Retinal pigment epithelial cell (primary cell): ENCODE measurements at regions not wholly inside any gene's neighbourhood (a gene's known extent, or its start where the extent isn't known, plus 50 kb on each side); places are given as distances from the start of the nearest gene placed in this dataset.
"Not testable (repeated sequence)": the region's sequence is repeated elsewhere in the genome, so short reads cannot be mapped to it uniquely, and the experiment has no call there.

Experiments
- DNase-seq: peaks from one replicate; pipeline ENCODE4 v3.0.0-alpha.2; 2010; ENCODE audit warnings: low read depth
- H3K4me3 ChIP-seq: 2 replicates; pipeline ENCODE4 v1.5.1; 2011; ENCODE audit warnings: mild to moderate bottlenecking, low read length, control low read depth, moderate library complexity
- CTCF ChIP-seq: conservative IDR thresholded peaks from 2 replicates; pipeline ENCODE4 v1.5.1; 2011; ENCODE audit warnings: low read depth, low read length, control low read depth, inconsistent platforms

GRCh38 chr4:189001283-189001970 is 862.2 kb downstream of the TRIML1 start:
- no peak for DNase-seq
- TF ChIP-seq CTCF = no peak
- H3K4me3 ChIP-seq = no peak overlapping the region

- no peak for DNase-seq
- TF ChIP-seq CTCF = no peak
- H3K4me3 ChIP-seq = no peak overlapping the region
These were observed 862.8 kb downstream of the TRIML1 start for GRCh38 chr4:189001971-189002450.

- no peak for TF ChIP-seq CTCF
- no peak for DNase-seq
- H3K4me3 ChIP-seq = no peak overlapping the region
These were observed 863.2 kb downstream of the TRIML1 start for GRCh38 chr4:189002475-189002874.

- not testable (repeated sequence) for DNase-seq
These were observed 871.4 kb downstream of the TRIML1 start for GRCh38 chr4:189010452-189011217.

GRCh38 chr4:189021831-189022230 is 882.6 kb downstream of the TRIML1 start:
- no peak overlapping the region for H3K4me3 ChIP-seq
- DNase-seq = no peak
- no peak for TF ChIP-seq CTCF

More at GRCh38 chr4:189010452-189011217, 871.4 kb downstream of the TRIML1 start:
- not testable (repeated sequence) for H3K4me3 ChIP-seq

GRCh38 chr4:189022440-189023035 is 883.3 kb downstream of the TRIML1 start:
- no peak for DNase-seq
- no peak for TF ChIP-seq CTCF
- no peak overlapping the region for H3K4me3 ChIP-seq

- no peak for TF ChIP-seq CTCF
- no peak for DNase-seq
- H3K4me3 ChIP-seq = no peak overlapping the region
These were observed 890.8 kb downstream of the TRIML1 start for GRCh38 chr4:189029976-189030504.
